OCI-LY1 (cell line): ENCODE measurements at regions not wholly inside any gene's neighbourhood (a gene's known extent, or its start where the extent isn't known, plus 50 kb on each side); places are given as distances from the start of the nearest gene placed in this dataset.
A peak's percentile ranks its signal among the peaks of the same experiment; 100 is the strongest.

Experiments
- H2AFZ ChIP-seq: fragments of 200-600 bp; sonication (generic), shearing (Covaris generic); 2 replicates; pipeline ENCODE4 v1.6.0; 2014; ENCODE audit warnings: antibody characterized with exemption, mild to moderate bottlenecking, low read length
- H3F3A ChIP-seq: fragments of 200-600 bp; sonication (generic), shearing (Covaris generic); 2 replicates; pipeline ENCODE4 v1.6.0; 2014; ENCODE audit warnings: mild to moderate bottlenecking, antibody characterized with exemption, low read length, moderate library complexity; ENCODE audit not compliant: insufficient read depth
- H3K27ac ChIP-seq: fragments of 200-600 bp; sonication (generic); 2 replicates; pipeline ENCODE4 v1.5.1; 2014; ENCODE audit warnings: low read length, mixed run types, mild to moderate bottlenecking, low read depth; ENCODE audit not compliant: poor library complexity, severe bottlenecking
- H3K27me3 ChIP-seq: fragments of 200-600 bp; sonication (generic); 2 replicates; pipeline ENCODE4 v1.6.0; 2014; ENCODE audit warnings: antibody characterized with exemption, mild to moderate bottlenecking, low read length, moderate library complexity; ENCODE audit not compliant: insufficient read depth
- H3K36me3 ChIP-seq: fragments of 200-600 bp; sonication (generic); 2 replicates; pipeline ENCODE4 v1.6.1; 2014; ENCODE audit warnings: mild to moderate bottlenecking, antibody characterized with exemption, low read length, moderate library complexity, mixed read lengths; ENCODE audit not compliant: insufficient read depth
- H3K4me1 ChIP-seq: fragments of 200-600 bp; sonication (generic); 2 replicates; pipeline ENCODE4 v1.5.1; 2014; ENCODE audit warnings: mild to moderate bottlenecking, low read length, moderate library complexity; ENCODE audit not compliant: insufficient read depth, severe bottlenecking
- H3K4me2 ChIP-seq: fragments of 200-600 bp; sonication (generic), shearing (Covaris generic); 2 replicates; pipeline ENCODE4 v1.6.1; 2014; ENCODE audit warnings: low read length
- H3K4me3 ChIP-seq: fragments of 200-600 bp; sonication (generic); 2 replicates; pipeline ENCODE4 v1.5.1; 2014; ENCODE audit warnings: low read length, low read depth, mild to moderate bottlenecking, mixed read lengths; ENCODE audit not compliant: poor library complexity, severe bottlenecking
- H3K79me2 ChIP-seq: fragments of 200-600 bp; shearing (Covaris generic); 2 replicates; pipeline ENCODE4 v1.6.1; 2016; ENCODE audit warnings: mixed run types, low read length, mixed read lengths; ENCODE audit not compliant: insufficient read depth
- H3K9ac ChIP-seq: fragments of 200-600 bp; sonication (generic), shearing (Covaris generic); 2 replicates; pipeline ENCODE4 v1.6.1; 2014; ENCODE audit warnings: mild to moderate bottlenecking, low read length, mixed read lengths
- H3K9me2 ChIP-seq: fragments of 200-600 bp; sonication (generic), shearing (Covaris generic); 2 replicates; pipeline ENCODE4 v1.6.1; 2014; ENCODE audit warnings: low read depth, mild to moderate bottlenecking, low read length, mixed read lengths
- H3K9me3 ChIP-seq: fragments of 200-600 bp; shearing (Covaris generic); 2 replicates; pipeline ENCODE4 v1.6.1; 2014; ENCODE audit warnings: low read length, mixed read lengths
- H4K20me1 ChIP-seq: fragments of 200-600 bp; sonication (generic), shearing (Covaris generic); 2 replicates; pipeline ENCODE4 v1.6.0; 2016; ENCODE audit warnings: mild to moderate bottlenecking, low read length; ENCODE audit not compliant: insufficient read depth
- CTCF ChIP-seq: fragments of 200-600 bp; sonication (generic), shearing (Covaris generic); IDR thresholded peaks from 2 replicates; pipeline ENCODE4 v1.5.1; 2017; ENCODE audit warnings: mild to moderate bottlenecking, antibody characterized with exemption, low read length, moderate library complexity, mixed read lengths
- EZH2 ChIP-seq: fragments of 200-600 bp; sonication (generic), shearing (Covaris generic); IDR thresholded peaks from 2 replicates; pipeline ENCODE4 v1.8.0; 2017; ENCODE audit warnings: borderline replicate concordance, mixed run types, mild to moderate bottlenecking, antibody characterized with exemption, low read length, moderate library complexity, mixed read lengths

GRCh38 chr14:89032086-89032649, 207.7 kb downstream of the TTC8 start:
- Histone ChIP-seq H3K9me2 (no peaks in the 10 kb centered on the region), H3K36me3 (no peaks in the 10 kb centered on the region), H3K27me3 (no peaks in the 10 kb centered on the region), H3K27ac (no peak overlapping the region), H3K9me3 (no peaks in the 10 kb centered on the region; the same call in 1 of the 2 replicates), H3K9ac (no peak overlapping the region), H3K4me3 (no peak overlapping the region), H3K79me2 (no peaks in the 10 kb centered on the region), H3K4me2 (no peak overlapping the region), H4K20me1 (no peaks in the 10 kb centered on the region), H3K4me1 (peaks cover under 1% of the 10 kb centered on the region), H2AFZ (0 out of 2 replicates have a peak overlapping the region, but pooled peaks have one; percentile 16), H3F3A (no peaks in the 10 kb centered on the region)
- no peak for TF ChIP-seq CTCF
- no peak for TF ChIP-seq EZH2

GRCh38 chr14:89033756-89034155, 209.3 kb downstream of the TTC8 start:
- H2AFZ ChIP-seq: no peak overlapping the region
- no peak overlapping the region for H3K9ac ChIP-seq
- no peaks in the 10 kb centered on the region; the same call in 1 of the 2 replicates for H3K9me3 ChIP-seq
- no peaks in the 10 kb centered on the region for H3K4me1 ChIP-seq
- TF ChIP-seq CTCF (no peak), EZH2 (no peak)
- H3K27me3 ChIP-seq: no peaks in the 10 kb centered on the region
- H3F3A ChIP-seq: no peaks in the 10 kb centered on the region
- no peaks in the 10 kb centered on the region for H4K20me1 ChIP-seq
- H3K36me3 ChIP-seq: no peaks in the 10 kb centered on the region
- H3K27ac ChIP-seq: no peak overlapping the region
- H3K9me2 ChIP-seq: no peaks in the 10 kb centered on the region
- H3K79me2 ChIP-seq: no peaks in the 10 kb centered on the region
- no peak overlapping the region for H3K4me2 ChIP-seq
- no peak overlapping the region for H3K4me3 ChIP-seq

GRCh38 chr14:89036371-89036770, 211.9 kb downstream of the TTC8 start:
- Histone ChIP-seq H2AFZ (no peak overlapping the region), H3F3A (no peaks in the 10 kb centered on the region), H3K9ac (no peak overlapping the region), H3K4me1 (peaks cover 5% of the 10 kb centered on the region), H3K79me2 (no peaks in the 10 kb centered on the region), H3K4me2 (no peak overlapping the region), H4K20me1 (no peaks in the 10 kb centered on the region), H3K9me3 (no peaks in the 10 kb centered on the region; the same call in 1 of the 2 replicates), H3K4me3 (no peak overlapping the region), H3K36me3 (no peaks in the 10 kb centered on the region), H3K27me3 (no peaks in the 10 kb centered on the region), H3K27ac (no peak overlapping the region), H3K9me2 (no peaks in the 10 kb centered on the region)
- no peak for TF ChIP-seq CTCF
- no peak for TF ChIP-seq EZH2
